Gastrocnemius medialis (tissue), 4 donors: ENCODE measurements at regions not wholly inside any gene's neighbourhood (a gene's known extent, or its start where the extent isn't known, plus 50 kb on each side); places are given as distances from the start of the nearest gene placed in this dataset.

Experiments used
- ATAC-seq, 2 donors: fragments of 150-250 bp; one replicate each; pipeline ENCODE4 v1.9.1; 2016
- DNase-seq, 2 donors: peaks; one replicate each; pipeline ENCODE4 v3.0.0-alpha.2; 2019
- H3K27ac ChIP-seq, 4 donors: fragments of 200-600 bp; sonication (generic); 1 replicate in 1 of 4; 2 replicates in 3 of 4; pipeline ENCODE4 v1.5.1; 2016 to 2018; ENCODE audit warnings: mild to moderate bottlenecking in 2 of 4, moderate library complexity in 1 of 4
- H3K27me3 ChIP-seq, 3 donors: fragments of 200-600 bp; sonication (generic) in 2 of 3; 1 replicate in 1 of 3; 2 replicates in 2 of 3; pipeline versions ENCODE4 v1.5.1 to v1.6.0; 2016 to 2019; ENCODE audit warnings: mild to moderate bottlenecking in 1 of 3, moderate library complexity in 1 of 3
- H3K36me3 ChIP-seq, 2 donors: fragments of 200-600 bp; sonication (generic) in 1 of 2; one replicate each; pipeline ENCODE4 v1.5.1; 2017 to 2018
- H3K4me1 ChIP-seq, 2 donors: fragments of 200-600 bp; sonication (generic) in 1 of 2; one replicate each; pipeline ENCODE4 v1.5.1; 2016 to 2017; ENCODE audit warnings: mild to moderate bottlenecking in 2 of 2
- H3K4me3 ChIP-seq, 4 donors: fragments of 200-600 bp; sonication (generic) in 3 of 4; 1 replicate in 1 of 4; 2 replicates in 3 of 4; pipeline ENCODE4 v1.5.1; 2016 to 2019; ENCODE audit warnings: mild to moderate bottlenecking in 2 of 4
- H3K9me3 ChIP-seq, 3 donors: fragments of 200-600 bp; sonication (generic) in 2 of 3; 1 replicate in 1 of 3; 2 replicates in 2 of 3; pipeline ENCODE4 v1.5.1; 2016 to 2019
- POLR2A ChIP-seq, 2 donors: fragments of 450-650 bp; IDR thresholded peaks; one replicate each; pipeline ENCODE4 v1.6.1; 2017; ENCODE audit warnings: antibody characterized with exemption in 2 of 2, mild to moderate bottlenecking in 2 of 2, moderate library complexity in 2 of 2
- in situ Hi-C, 4 donors: fragments of 200-750 bp; cut with MboI; loops; one replicate each; pipeline versions ENCODE4 v1.15.0 to v1.8.0; 2017; ENCODE audit warnings: low sequenced_read_pairs in 4 of 4
- intact Hi-C: fragments of 100-400 bp; cut with DNase I; formaldehyde crosslinking; loops from one replicate; pipeline ENCODE4 v1.15.1; 2023; ENCODE audit warnings: low total_unique reads
- TF ChIP-seq, protein P1 (sequence below), 5 experiments: fragments of 450-650 bp in 3 of 5; fragments of 200-600 bp in 2 of 5; sonication (generic) in 2 of 5; IDR thresholded peaks in 4 of 5; conservative IDR thresholded peaks in 1 of 5; 1 replicate in 4 of 5; 2 replicates in 1 of 5; pipeline ENCODE4 v1.5.1; 2016 to 2019; ENCODE audit warnings: antibody characterized with exemption in 5 of 5, mild to moderate bottlenecking in 3 of 5, moderate library complexity in 3 of 5

DNA sequence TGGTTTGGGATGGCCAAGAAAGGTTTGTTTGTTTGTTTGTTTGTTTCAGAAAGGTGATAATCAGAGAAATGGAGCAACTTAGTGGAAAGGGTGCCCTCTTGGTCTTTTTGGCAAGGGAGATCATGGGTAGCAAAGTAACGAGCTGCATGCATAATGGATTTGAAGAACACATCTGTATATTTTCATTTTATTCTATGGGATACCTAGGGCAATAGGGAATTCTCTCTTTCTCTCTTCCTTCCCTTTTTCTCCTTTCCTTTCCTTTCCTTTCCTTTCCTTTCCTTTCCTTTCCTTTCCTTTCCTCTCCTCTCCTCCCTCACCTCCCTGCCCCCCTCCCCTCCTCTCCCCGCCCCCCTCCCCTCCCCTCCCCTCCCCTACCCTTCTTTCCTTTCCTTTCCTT lies 492.1 kb downstream of the NEBL start:
- no peaks in the 10 kb centered on the region for H3K9me3 ChIP-seq
- H3K4me3 ChIP-seq, result no peak overlapping the region
- ATAC-seq (no peak), DNase-seq (no peak)
- no peaks in the 10 kb centered on the region for H3K27me3 ChIP-seq
- TF ChIP-seq, protein P1, sequence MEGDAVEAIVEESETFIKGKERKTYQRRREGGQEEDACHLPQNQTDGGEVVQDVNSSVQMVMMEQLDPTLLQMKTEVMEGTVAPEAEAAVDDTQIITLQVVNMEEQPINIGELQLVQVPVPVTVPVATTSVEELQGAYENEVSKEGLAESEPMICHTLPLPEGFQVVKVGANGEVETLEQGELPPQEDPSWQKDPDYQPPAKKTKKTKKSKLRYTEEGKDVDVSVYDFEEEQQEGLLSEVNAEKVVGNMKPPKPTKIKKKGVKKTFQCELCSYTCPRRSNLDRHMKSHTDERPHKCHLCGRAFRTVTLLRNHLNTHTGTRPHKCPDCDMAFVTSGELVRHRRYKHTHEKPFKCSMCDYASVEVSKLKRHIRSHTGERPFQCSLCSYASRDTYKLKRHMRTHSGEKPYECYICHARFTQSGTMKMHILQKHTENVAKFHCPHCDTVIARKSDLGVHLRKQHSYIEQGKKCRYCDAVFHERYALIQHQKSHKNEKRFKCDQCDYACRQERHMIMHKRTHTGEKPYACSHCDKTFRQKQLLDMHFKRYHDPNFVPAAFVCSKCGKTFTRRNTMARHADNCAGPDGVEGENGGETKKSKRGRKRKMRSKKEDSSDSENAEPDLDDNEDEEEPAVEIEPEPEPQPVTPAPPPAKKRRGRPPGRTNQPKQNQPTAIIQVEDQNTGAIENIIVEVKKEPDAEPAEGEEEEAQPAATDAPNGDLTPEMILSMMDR (IDR thresholded peaks at IDR 0.05 in 4 of 5, conservative IDR thresholded peaks at IDR 0.05 in 1 of 5), result no peak
- TF ChIP-seq POLR2A (IDR thresholded peaks at IDR 0.05), result no peak
- in situ Hi-C loops (no loop called here), intact Hi-C loops (no loop called here)
- H3K27ac ChIP-seq, result no peak overlapping the region
- no peaks in the 10 kb centered on the region for H3K36me3 ChIP-seq
- no peaks in the 10 kb centered on the region for H3K4me1 ChIP-seq

GRCh38 chr10:20399772-20400171 lies 497.3 kb downstream of the NEBL start:
- no peaks in the 10 kb centered on the region for H3K4me1 ChIP-seq
- no peak for ATAC-seq
- no peaks in the 10 kb centered on the region for H3K9me3 ChIP-seq
- intact Hi-C loops (no loop called here), in situ Hi-C loops (no loop called here)
- no peak for DNase-seq
- H3K27ac ChIP-seq, result no peak overlapping the region
- TF ChIP-seq POLR2A (IDR thresholded peaks at IDR 0.05), result no peak
- TF ChIP-seq, protein P1 (IDR thresholded peaks at IDR 0.05 in 4 of 5, conservative IDR thresholded peaks at IDR 0.05 in 1 of 5), result no peak
- no peak overlapping the region for H3K4me3 ChIP-seq
- H3K27me3 ChIP-seq, result no peaks in the 10 kb centered on the region
- no peaks in the 10 kb centered on the region for H3K36me3 ChIP-seq

- Histone ChIP-seq H3K4me1 (no peaks in the 10 kb centered on the region), H3K4me3 (no peak overlapping the region), H3K9me3 (no peaks in the 10 kb centered on the region), H3K36me3 (no peaks in the 10 kb centered on the region), H3K27me3 (no peaks in the 10 kb centered on the region), H3K27ac (no peak overlapping the region)
- in situ Hi-C loops (no loop called here), intact Hi-C loops (no loop called here)
- ATAC-seq (no peak), DNase-seq (no peak)
- TF ChIP-seq, protein P1 (IDR thresholded peaks at IDR 0.05 in 4 of 5, conservative IDR thresholded peaks at IDR 0.05 in 1 of 5), result no peak
- no peak for TF ChIP-seq POLR2A (IDR thresholded peaks at IDR 0.05)
Observed at GRCh38 chr10:20396701-20397100, 500.4 kb downstream of the NEBL start.

- Histone ChIP-seq H3K9me3 (no peaks in the 10 kb centered on the region), H3K27me3 (no peaks in the 10 kb centered on the region), H3K4me3 (no peak overlapping the region), H3K27ac (no peak overlapping the region), H3K4me1 (no peaks in the 10 kb centered on the region), H3K36me3 (no peaks in the 10 kb centered on the region)
- TF ChIP-seq POLR2A (IDR thresholded peaks at IDR 0.05), result no peak
- TF ChIP-seq, protein P1 (IDR thresholded peaks at IDR 0.05 in 4 of 5, conservative IDR thresholded peaks at IDR 0.05 in 1 of 5), result no peak
- DNase-seq (no peak), ATAC-seq (no peak)
- in situ Hi-C loops, result no loop called here
- intact Hi-C loops, result no loop called here
Observed at GRCh38 chr10:20396205-20396604, 500.9 kb downstream of the NEBL start.

DNA sequence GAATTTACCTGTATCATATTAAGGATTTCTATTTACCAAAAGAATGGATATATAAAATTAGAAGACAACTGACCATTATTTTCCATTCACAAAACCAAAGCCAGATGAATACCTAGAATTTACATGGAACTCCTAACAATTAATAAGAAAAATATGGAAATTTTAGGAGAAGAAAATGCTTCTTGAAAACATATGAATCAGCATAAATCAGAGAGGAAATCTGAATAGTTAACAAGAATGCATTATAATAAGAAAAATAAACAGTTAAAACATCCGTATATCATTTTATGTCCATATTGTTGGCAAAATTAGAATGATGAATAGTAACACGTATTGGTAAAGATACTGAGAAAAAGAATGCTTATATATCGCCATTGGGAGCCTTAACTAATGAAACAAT lies 505.5 kb downstream of the NEBL start:
- no peak for DNase-seq
- no peak overlapping the region for H3K4me3 ChIP-seq
- in situ Hi-C loops, result no loop called here
- H3K27ac ChIP-seq, result no peak overlapping the region
- H3K9me3 ChIP-seq, result no peaks in the 10 kb centered on the region
- no peak for ATAC-seq
- intact Hi-C loops, result no loop called here
- TF ChIP-seq POLR2A (IDR thresholded peaks at IDR 0.05), result no peak
- TF ChIP-seq, protein P1 (IDR thresholded peaks at IDR 0.05 in 4 of 5, conservative IDR thresholded peaks at IDR 0.05 in 1 of 5), result no peak
- H3K36me3 ChIP-seq, result no peaks in the 10 kb centered on the region
- H3K27me3 ChIP-seq, result no peaks in the 10 kb centered on the region
- H3K4me1 ChIP-seq, result no peaks in the 10 kb centered on the region
